Spleen (tissue), 7 donors: ENCODE measurements at regions not wholly inside any gene's neighbourhood (a gene's known extent, or its start where the extent isn't known, plus 50 kb on each side); places are given as distances from the start of the nearest gene placed in this dataset.

Source experiments
- POLR2A ChIP-seq, 3 donors: fragments of 450-650 bp; IDR thresholded peaks; one replicate each; pipeline ENCODE4 v1.5.1; 2017; ENCODE audit warnings: antibody characterized with exemption in 3 of 3, mild to moderate bottlenecking in 1 of 3
- POLR2AphosphoS5 ChIP-seq, 3 donors: sonication (generic); formaldehyde crosslinking; IDR thresholded peaks; one replicate each; pipeline ENCODE4 v1.5.1; 2017; ENCODE audit warnings: antibody characterized with exemption in 3 of 3
- TF ChIP-seq, protein P1 (sequence below), 11 experiments: fragments of 200-600 bp in 7 of 11; fragments of 450-650 bp in 4 of 11; sonication (generic) in 4 of 11; IDR thresholded peaks in 8 of 11; conservative IDR thresholded peaks in 3 of 11; 1 replicate in 7 of 11; 2 replicates in 4 of 11; pipeline versions ENCODE4 v1.4.0 to v1.8.0; 2016 to 2021; ENCODE audit warnings: antibody characterized with exemption in 11 of 11, inconsistent platforms in 4 of 11, mild to moderate bottlenecking in 1 of 11
- donor health status: DM: no; HTN: no; CAD: no; lungs with moderate emphysema.
- donor health status: DM: no; HTN: no; CAD: no.
- donor health status: DM: no; HTN: no; CAD: no.

DNA sequence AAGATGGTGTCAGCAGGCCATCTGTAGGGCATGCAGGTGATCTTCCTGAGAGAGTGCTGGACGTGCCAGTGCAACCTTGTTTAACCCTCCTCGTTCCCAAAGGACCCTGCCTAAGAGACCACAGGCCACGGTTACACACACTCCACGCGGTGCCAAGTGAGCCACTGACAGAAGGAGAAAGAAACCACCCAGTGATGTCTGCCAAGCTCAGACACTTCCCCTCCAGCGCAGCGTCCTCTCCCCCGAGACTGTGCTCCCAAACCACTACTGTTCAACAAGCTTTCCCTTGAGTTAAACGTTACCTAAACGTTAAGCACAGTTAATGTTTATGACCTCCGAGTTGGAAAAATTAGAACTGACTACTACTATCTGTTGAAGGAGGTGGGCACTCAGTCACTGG is 119.1 kb upstream of the NCK2 start:
- TF ChIP-seq, protein P1, sequence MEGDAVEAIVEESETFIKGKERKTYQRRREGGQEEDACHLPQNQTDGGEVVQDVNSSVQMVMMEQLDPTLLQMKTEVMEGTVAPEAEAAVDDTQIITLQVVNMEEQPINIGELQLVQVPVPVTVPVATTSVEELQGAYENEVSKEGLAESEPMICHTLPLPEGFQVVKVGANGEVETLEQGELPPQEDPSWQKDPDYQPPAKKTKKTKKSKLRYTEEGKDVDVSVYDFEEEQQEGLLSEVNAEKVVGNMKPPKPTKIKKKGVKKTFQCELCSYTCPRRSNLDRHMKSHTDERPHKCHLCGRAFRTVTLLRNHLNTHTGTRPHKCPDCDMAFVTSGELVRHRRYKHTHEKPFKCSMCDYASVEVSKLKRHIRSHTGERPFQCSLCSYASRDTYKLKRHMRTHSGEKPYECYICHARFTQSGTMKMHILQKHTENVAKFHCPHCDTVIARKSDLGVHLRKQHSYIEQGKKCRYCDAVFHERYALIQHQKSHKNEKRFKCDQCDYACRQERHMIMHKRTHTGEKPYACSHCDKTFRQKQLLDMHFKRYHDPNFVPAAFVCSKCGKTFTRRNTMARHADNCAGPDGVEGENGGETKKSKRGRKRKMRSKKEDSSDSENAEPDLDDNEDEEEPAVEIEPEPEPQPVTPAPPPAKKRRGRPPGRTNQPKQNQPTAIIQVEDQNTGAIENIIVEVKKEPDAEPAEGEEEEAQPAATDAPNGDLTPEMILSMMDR (IDR thresholded peaks at IDR 0.05 in 8 of 11, conservative IDR thresholded peaks at IDR 0.05 in 3 of 11) = no peak
- TF ChIP-seq POLR2A (IDR thresholded peaks at IDR 0.05) = no peak
- no peak for TF ChIP-seq POLR2AphosphoS5 (IDR thresholded peaks at IDR 0.05)
